SU-DHL-6 (cell line): ENCODE measurements at regions not wholly inside any gene's neighbourhood (a gene's known extent, or its start where the extent isn't known, plus 50 kb on each side); places are given as distances from the start of the nearest gene placed in this dataset.

Source experiments
- H2AFZ ChIP-seq: fragments of 200-600 bp; sonication (generic); 2 replicates; pipeline ENCODE4 v1.6.1; 2014; ENCODE audit warnings: low read depth, mild to moderate bottlenecking, moderate library complexity, mixed read lengths, antibody characterized with exemption, low read length; ENCODE audit not compliant: severe bottlenecking
- H3F3A ChIP-seq: fragments of 200-600 bp; shearing (Covaris generic); 2 replicates; pipeline ENCODE4 v1.6.0; 2016; ENCODE audit warnings: antibody characterized with exemption, mild to moderate bottlenecking; ENCODE audit not compliant: insufficient read depth
- H3K27ac ChIP-seq: fragments of 200-600 bp; sonication (generic); 2 replicates; pipeline ENCODE4 v1.5.1; 2016; ENCODE audit warnings: low read depth, mild to moderate bottlenecking, low read length, moderate library complexity, mixed read lengths
- H3K27me3 ChIP-seq: fragments of 200-600 bp; sonication (generic), shearing (Covaris generic); 2 replicates; pipeline ENCODE4 v1.6.0; 2014; ENCODE audit warnings: mild to moderate bottlenecking, low read length
- H3K36me3 ChIP-seq: fragments of 200-600 bp; sonication (generic); 2 replicates; pipeline ENCODE4 v1.6.1; 2014; ENCODE audit warnings: mild to moderate bottlenecking, low read length, mixed read lengths
- H3K4me2 ChIP-seq: fragments of 300-600, 200-600 bp; shearing (Covaris generic), sonication (generic); 2 replicates; pipeline ENCODE4 v1.6.0; 2014; ENCODE audit warnings: low read length, low read depth, mild to moderate bottlenecking; ENCODE audit not compliant: poor library complexity, severe bottlenecking
- H3K4me3 ChIP-seq: fragments of 200-600 bp; sonication (generic); 2 replicates; pipeline ENCODE4 v1.5.1; 2014; ENCODE audit warnings: antibody characterized with exemption, low read length, mild to moderate bottlenecking, mixed read lengths; ENCODE audit not compliant: insufficient read depth, poor library complexity, severe bottlenecking
- H3K79me2 ChIP-seq: fragments of 200-600 bp; sonication (generic); 2 replicates; pipeline ENCODE4 v1.6.1; 2014; ENCODE audit warnings: mild to moderate bottlenecking, low read length, moderate library complexity; ENCODE audit not compliant: insufficient read depth
- H3K9ac ChIP-seq: fragments of 200-600 bp; sonication (generic); 2 replicates; pipeline ENCODE4 v1.7.0; 2014; ENCODE audit warnings: mild to moderate bottlenecking, low read length
- H3K9me2 ChIP-seq: fragments of 200-600 bp; sonication (generic); replicated peaks from 2 replicates; pipeline ENCODE4 v1.6.1; 2014; ENCODE audit warnings: low read length; ENCODE audit not compliant: insufficient read depth
- H3K9me3 ChIP-seq: fragments of 200-600 bp; sonication (generic); 2 replicates; pipeline ENCODE4 v1.6.1; 2014; ENCODE audit warnings: low read length, mixed read lengths; ENCODE audit not compliant: insufficient read depth
- H4K20me1 ChIP-seq: fragments of 200-600 bp; sonication (generic); 2 replicates; pipeline ENCODE4 v1.6.1; 2014; ENCODE audit warnings: low read depth, mild to moderate bottlenecking, antibody characterized with exemption, low read length, moderate library complexity, mixed read lengths
- CTCF ChIP-seq: fragments of 200-600 bp; sonication (generic); IDR thresholded peaks from one replicate; pipeline ENCODE4 v1.5.1; 2017; ENCODE audit warnings: antibody characterized with exemption, mild to moderate bottlenecking, low read length, moderate library complexity; ENCODE audit not compliant: insufficient read depth, poor library complexity, severe bottlenecking
- EZH2phosphoT487 ChIP-seq: fragments of 200-600 bp; sonication (generic), shearing (Covaris generic); conservative IDR thresholded peaks from 2 replicates; pipeline ENCODE4 v1.6.1; 2018; ENCODE audit warnings: mild to moderate bottlenecking, antibody characterized with exemption, low read length, moderate library complexity, mixed read lengths

- Histone ChIP-seq H3K27ac (no peak overlapping the region), H3F3A (no peaks in the 10 kb centered on the region), H3K9ac (no peak overlapping the region), H3K27me3 (no peaks in the 10 kb centered on the region), H2AFZ (no peak overlapping the region), H3K9me3 (no peaks in the 10 kb centered on the region), H3K36me3 (no peaks in the 10 kb centered on the region), H3K4me2 (no peak overlapping the region), H3K9me2 (no peaks in the 10 kb centered on the region), H4K20me1 (no peaks in the 10 kb centered on the region), H3K79me2 (no peaks in the 10 kb centered on the region), H3K4me3 (no peak overlapping the region)
- no peak for TF ChIP-seq CTCF
- TF ChIP-seq EZH2phosphoT487: no peak
These were observed 627.2 kb upstream of the ROBO1 start for GRCh38 chr3:80395023-80395422.

- H3K4me3 ChIP-seq: no peak overlapping the region
- H3K27me3 ChIP-seq: no peaks in the 10 kb centered on the region
- no peak overlapping the region for H3K4me2 ChIP-seq
- no peaks in the 10 kb centered on the region for H3K79me2 ChIP-seq
- no peaks in the 10 kb centered on the region for H4K20me1 ChIP-seq
- TF ChIP-seq CTCF: no peak
- no peak for TF ChIP-seq EZH2phosphoT487
- H3K9me3 ChIP-seq: no peaks in the 10 kb centered on the region
- H2AFZ ChIP-seq: no peak overlapping the region
- H3K27ac ChIP-seq: no peak overlapping the region
- H3K9me2 ChIP-seq: no peaks in the 10 kb centered on the region
- no peak overlapping the region for H3K9ac ChIP-seq
- H3K36me3 ChIP-seq: no peaks in the 10 kb centered on the region
- H3F3A ChIP-seq: no peaks in the 10 kb centered on the region
These were observed 623.8 kb upstream of the ROBO1 start for GRCh38 chr3:80391573-80391972.

GRCh38 chr3:80384811-80385210 is 617.0 kb upstream of the ROBO1 start:
- H2AFZ ChIP-seq: no peak overlapping the region
- H3K36me3 ChIP-seq: no peaks in the 10 kb centered on the region
- no peaks in the 10 kb centered on the region for H3F3A ChIP-seq
- no peaks in the 10 kb centered on the region for H4K20me1 ChIP-seq
- H3K9me3 ChIP-seq: no peaks in the 10 kb centered on the region
- H3K27ac ChIP-seq: no peak overlapping the region
- H3K79me2 ChIP-seq: no peaks in the 10 kb centered on the region
- no peak for TF ChIP-seq EZH2phosphoT487
- H3K9ac ChIP-seq: no peak overlapping the region
- no peaks in the 10 kb centered on the region; the same call in 1 of the 2 replicates for H3K9me2 ChIP-seq
- no peak overlapping the region for H3K4me3 ChIP-seq
- H3K27me3 ChIP-seq: no peaks in the 10 kb centered on the region
- H3K4me2 ChIP-seq: no peak overlapping the region

- Histone ChIP-seq H2AFZ (no peak overlapping the region), H3K9ac (no peak overlapping the region), H3F3A (no peaks in the 10 kb centered on the region), H3K36me3 (no peaks in the 10 kb centered on the region), H3K27ac (no peak overlapping the region), H3K9me3 (no peaks in the 10 kb centered on the region), H4K20me1 (no peaks in the 10 kb centered on the region), H3K4me2 (no peak overlapping the region), H3K27me3 (no peaks in the 10 kb centered on the region), H3K9me2 (no peaks in the 10 kb centered on the region), H3K4me3 (no peak overlapping the region), H3K79me2 (no peaks in the 10 kb centered on the region)
- TF ChIP-seq EZH2phosphoT487 (no peak), CTCF (no peak)
These were observed 606.6 kb upstream of the ROBO1 start for GRCh38 chr3:80374423-80374822.
